NCI-H524 treated with DMSO at 0.1 percent for 48 hours (cell line): ENCODE measurements at regions not wholly inside any gene's neighbourhood (a gene's known extent, or its start where the extent isn't known, plus 50 kb on each side); places are given as distances from the start of the nearest gene placed in this dataset.
"Not testable (repeated sequence)": the region's sequence is repeated elsewhere in the genome, so short reads cannot be mapped to it uniquely, and the experiment has no call there.

Experiments used
- DNase-seq: peaks from one replicate; lab custom pipeline; 2025; lab: John Stamatoyannopoulos, UW

GRCh38 chr2:77725045-77725444, 202.9 kb upstream of the LRRTM4 start:
- DNase-seq = no peak

- not testable (repeated sequence) for DNase-seq
These were observed 212.6 kb upstream of the LRRTM4 start for GRCh38 chr2:77734662-77735340.

DNA sequence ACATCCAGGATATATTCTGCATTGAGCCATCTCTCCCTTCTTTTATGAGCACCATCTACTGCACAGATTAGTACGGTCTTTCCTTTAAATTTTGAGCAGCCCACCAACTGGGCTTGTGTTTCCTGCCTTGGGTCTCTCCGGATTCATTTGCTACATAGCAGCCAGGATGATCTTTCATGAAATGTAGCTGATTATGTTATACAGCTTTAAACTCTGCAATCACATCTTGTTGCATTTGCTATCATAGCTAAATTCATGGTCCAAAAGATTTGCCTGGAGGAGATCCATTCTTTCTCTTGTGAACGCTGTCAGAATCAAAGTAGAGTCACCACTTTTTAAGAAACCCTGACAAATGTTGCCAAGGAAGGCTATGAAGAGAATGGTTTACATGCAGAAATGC, 215.1 kb upstream of the LRRTM4 start:
- no peak for DNase-seq

DNA sequence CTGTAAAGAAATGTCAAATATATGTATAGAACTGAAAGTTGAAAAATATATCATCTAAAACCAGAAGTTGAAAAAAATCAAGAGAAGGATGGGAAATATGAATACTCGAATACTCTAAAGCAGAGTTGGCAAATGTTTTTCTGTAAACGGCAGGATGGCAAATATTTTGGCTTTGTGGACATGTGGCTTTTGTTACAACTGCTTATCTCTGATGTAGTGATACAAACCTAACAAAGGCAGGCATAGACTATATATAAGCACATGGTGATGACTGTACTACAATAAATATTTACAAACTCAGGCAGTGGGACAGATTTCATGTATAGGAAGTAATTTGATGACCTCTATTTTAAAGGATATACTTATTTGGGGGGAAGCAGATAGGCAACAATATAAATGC, 224.6 kb upstream of the LRRTM4 start:
- DNase-seq = no peak

- DNase-seq = not testable (repeated sequence)
These were observed 231.7 kb upstream of the LRRTM4 start for GRCh38 chr2:77753710-77754345.

DNA sequence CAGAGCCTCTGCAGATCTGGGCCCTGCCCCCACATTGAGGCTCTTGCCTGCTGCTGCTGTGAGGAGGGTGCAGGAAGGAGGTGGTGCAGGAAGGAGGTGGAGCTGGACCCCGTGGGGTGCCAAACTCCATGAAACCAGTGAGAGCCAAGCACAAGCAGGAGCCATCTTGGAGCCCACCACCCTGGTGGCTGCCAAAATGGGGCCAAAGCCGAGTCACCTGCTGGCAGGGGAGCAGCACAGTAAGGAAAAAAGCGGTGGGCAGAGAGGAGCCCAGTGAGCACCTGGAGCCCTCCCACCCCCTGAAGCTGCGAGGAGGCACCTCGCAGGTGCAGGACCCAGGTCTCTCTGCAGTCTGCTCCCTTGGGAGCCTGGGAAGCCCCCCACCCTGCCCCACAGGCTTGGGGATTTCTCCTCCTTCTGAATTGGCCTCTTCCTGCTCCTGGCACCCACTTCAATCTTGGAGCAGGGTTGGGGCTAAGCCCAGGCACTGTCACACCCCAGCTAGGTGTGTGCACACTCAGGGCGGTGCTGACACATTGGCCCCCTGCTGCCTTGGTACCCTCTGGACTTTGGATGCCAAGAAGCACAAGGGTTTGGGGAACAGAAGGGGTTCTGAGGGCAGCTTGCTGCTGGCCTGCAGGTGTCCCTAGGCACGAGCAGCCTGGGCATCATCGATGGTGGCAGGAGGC, 245.4 kb upstream of the LRRTM4 start:
- no peak for DNase-seq

- DNase-seq = no peak
These were observed 246.3 kb upstream of the LRRTM4 start for GRCh38 chr2:77768508-77768907.

GRCh38 chr2:77778917-77779316, 256.7 kb upstream of the LRRTM4 start:
- no peak for DNase-seq

- DNase-seq = not testable (repeated sequence)
These were observed 271.3 kb upstream of the LRRTM4 start for GRCh38 chr2:77793500-77793899.

DNA sequence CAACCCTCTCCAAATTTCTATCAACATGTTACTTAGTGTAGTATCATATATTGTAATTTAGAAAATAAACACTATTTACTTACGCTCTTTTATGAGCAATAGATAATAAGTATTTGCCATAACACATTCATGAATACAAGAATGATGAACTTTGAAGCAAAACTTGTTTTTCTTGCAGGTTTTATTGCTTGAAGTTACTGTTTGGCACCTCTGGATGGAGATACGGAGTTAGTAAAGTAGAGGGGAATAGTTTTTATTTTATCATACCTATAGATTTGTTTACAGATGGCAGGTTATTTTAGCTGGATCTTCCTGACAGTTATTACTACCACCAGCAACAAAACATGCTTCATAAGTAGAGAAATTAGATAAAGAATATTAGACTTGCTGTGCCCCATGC, 274.2 kb upstream of the LRRTM4 start:
- DNase-seq = no peak

DNA sequence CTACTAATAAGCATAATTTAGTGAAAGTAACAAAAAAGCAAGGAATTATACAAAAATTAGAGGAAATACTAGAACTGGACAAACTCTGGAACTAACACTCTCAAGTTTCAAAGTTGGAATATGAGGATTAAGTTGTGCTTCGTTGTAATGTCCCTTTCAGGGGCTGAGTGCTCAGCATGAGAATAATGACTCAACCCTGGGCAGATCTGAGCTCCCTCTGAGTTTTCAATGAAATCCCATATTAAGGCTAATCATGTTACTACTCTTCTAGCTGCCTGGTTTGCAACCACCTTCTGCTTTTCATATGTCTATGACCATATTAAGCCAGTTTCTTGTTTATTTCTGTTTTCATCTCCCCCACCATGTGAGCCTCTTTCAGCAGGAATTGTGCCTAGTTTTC, 274.9 kb upstream of the LRRTM4 start:
- no peak for DNase-seq

DNA sequence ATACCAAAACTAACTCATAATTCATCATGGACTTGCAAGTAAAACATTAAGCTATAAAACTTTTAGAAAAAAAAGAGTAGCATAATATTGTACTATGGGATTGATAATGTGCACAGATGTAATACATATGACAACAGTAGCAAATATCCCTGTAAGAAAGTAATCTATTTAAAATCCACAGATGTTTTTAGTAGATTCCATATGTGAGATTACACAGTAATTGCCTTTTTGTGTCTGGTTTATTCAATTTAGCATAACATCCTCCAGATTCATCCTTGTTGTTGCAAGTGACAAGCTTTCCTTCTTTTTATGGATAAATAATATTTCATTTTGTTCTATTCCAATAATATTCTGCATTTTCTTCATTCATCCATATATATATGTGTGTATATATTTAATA, 278.2 kb upstream of the LRRTM4 start:
- no peak for DNase-seq

- DNase-seq = no peak
These were observed 285.5 kb upstream of the LRRTM4 start for GRCh38 chr2:77807531-77808215.

GRCh38 chr2:77808599-77808998, 286.4 kb upstream of the LRRTM4 start:
- no peak for DNase-seq

DNA sequence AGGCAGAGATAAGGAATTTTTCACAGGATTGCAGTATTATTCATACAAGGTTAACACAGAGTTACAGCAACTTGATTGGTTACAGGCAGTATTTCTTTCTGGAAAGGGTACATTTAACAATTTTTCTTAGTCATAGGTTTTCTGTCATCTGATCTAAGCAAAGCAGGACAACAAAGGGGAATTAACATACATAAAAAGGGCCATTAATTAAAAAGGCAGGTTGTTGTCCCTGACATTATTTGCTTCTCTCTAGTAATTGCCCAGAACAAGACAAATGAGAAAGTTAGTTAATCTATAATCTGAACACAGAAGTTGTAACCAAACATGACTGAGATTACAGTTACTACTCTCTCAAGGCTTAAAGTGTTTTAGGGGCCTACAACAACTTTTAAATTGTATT, 291.4 kb upstream of the LRRTM4 start:
- DNase-seq = no peak

GRCh38 chr2:77816618-77817017, 294.4 kb upstream of the LRRTM4 start:
- DNase-seq = no peak

DNA sequence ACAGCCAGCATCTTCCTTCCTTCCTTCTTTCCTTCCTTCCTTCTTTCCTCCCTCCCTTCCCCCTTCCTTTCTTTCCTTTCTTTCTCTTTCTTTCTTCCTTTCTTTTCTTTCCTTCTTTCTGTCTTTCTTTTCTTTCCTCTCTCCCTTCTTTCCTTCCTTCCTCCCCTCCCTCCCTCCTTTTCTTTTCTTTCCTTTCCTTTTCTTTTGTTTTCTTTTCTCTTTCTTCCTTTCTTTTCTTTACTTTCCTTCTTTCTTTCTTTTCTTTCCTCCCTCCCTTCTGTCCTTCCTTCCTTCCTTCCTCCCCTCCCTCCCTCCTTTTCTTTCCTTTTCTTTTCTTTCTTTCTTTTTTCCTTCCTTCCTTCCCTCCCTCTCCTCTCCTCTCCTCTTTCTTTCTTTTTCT, 296.0 kb upstream of the LRRTM4 start:
- no peak for DNase-seq

DNA sequence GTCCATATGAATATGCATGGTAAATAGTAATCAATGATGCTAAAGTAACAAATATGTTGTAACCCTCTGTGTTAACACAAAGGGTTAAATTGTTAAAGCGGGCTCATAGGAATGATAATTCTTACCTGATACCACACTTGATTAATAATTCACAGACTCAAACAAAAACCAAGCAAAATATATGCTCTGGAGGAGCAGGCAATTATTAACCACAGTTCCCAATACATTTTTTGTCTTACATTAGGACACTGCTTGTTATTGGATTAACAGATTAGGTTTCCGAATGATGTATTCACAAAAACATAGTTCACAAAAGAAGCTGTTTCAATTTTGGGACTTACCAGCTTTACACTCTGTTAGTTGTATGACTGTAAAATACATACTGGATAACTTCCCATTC, 300.9 kb upstream of the LRRTM4 start:
- DNase-seq = no peak

GRCh38 chr2:77831060-77831459, 308.9 kb upstream of the LRRTM4 start:
- DNase-seq = no peak

DNA sequence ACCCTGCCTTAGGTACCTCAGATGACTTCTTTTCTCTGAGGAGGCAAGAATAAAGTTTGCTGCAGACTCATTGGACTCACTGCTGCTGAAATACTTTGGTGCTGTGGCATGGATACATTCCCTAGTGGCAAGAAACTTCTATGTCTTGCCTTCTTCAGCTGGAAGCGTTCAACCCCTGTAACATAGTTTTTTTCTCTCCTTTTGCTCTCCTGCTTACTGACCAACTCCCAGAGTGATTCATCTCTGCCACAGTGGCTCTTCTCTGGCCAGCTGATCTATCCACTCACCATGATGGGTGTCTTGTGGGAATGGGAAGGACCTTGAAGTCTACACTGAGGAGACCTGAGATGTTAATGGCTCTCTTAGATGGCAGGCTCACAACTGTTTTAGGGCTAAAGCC, 309.3 kb upstream of the LRRTM4 start:
- no peak for DNase-seq

- no peak for DNase-seq
These were observed 309.7 kb upstream of the LRRTM4 start for GRCh38 chr2:77831898-77832297.

DNA sequence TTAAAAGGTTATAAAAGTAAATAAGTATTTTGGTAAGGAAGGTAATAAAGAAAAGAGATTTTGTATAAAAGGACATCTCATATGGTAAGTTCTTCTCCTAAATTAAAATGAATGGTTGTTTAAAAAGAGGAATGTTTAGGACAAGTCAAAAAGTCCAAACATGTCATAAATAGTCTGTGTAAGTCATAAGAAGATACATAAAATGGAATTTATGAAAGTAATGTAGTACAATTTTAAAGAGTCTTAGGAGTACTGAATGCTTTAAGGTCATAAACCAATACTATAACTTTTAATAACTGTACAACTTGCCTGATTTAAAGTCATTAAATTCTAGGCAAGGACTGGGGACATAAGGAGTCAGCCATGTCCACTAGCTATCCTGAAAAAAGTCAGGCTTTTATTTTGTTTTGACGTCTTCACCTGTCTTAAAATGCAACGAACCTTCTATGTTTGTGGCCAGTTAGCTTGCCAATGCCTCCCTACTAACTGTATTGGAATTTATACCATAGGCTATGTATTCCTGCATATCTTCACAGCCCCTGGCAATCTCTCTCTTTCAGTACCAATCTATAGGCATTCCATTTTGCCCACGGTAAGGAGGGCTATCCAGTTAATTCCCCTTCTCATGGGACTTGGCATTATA, 312.3 kb upstream of the LRRTM4 start:
- no peak for DNase-seq
